Activated CD8-positive, alpha-beta memory T cell treated with anti-CD3 and anti-CD28 coated beads for 36 hours (primary cell): ENCODE measurements at regions not wholly inside any gene's neighbourhood (a gene's known extent, or its start where the extent isn't known, plus 50 kb on each side); places are given as distances from the start of the nearest gene placed in this dataset.

ENCODE experiments used
- CTCF ChIA-PET: fragments of 350-600 bp; sonication (Branson Sonifier 250); formaldehyde crosslinking; loops from one replicate; lab custom pipeline; 2021; ENCODE audit warnings: antibody characterized with exemption; lab: Charles Lee
- POLR2A ChIA-PET: fragments of 350-600 bp; sonication (Branson Sonifier 250); formaldehyde crosslinking; loops from one replicate; lab custom pipeline; 2021; ENCODE audit warnings: antibody characterized with exemption; lab: Charles Lee

GRCh38 chr14:42469637-42470426 lies 863.2 kb downstream of the LRFN5 start:
- POLR2A ChIA-PET, result no interaction called here
- CTCF ChIA-PET, result no interaction called here

- CTCF ChIA-PET, result no interaction called here
- POLR2A ChIA-PET, result interaction anchor here (0.6 kb wide), 1 partner anchor 16 kb away, joined by 4 read pairs; no protein-coding TSS in a partner anchor
Observed at GRCh38 chr14:42460673-42461072, 854.0 kb downstream of the LRFN5 start.

- ChIA-PET CTCF (no interaction called here), POLR2A (no interaction called here)
Observed at GRCh38 chr14:42459171-42459685, 852.6 kb downstream of the LRFN5 start.

- ChIA-PET POLR2A (no interaction called here), CTCF (no interaction called here)
Observed at GRCh38 chr14:42441615-42442014, 834.9 kb downstream of the LRFN5 start.

- ChIA-PET CTCF (no interaction called here), POLR2A (no interaction called here)
Observed at GRCh38 chr14:42437809-42438208, 831.1 kb downstream of the LRFN5 start.

- ChIA-PET CTCF (no interaction called here), POLR2A (no interaction called here)
Observed at GRCh38 chr14:42429401-42429800, 822.7 kb downstream of the LRFN5 start.

GRCh38 chr14:42428996-42429395 lies 822.3 kb downstream of the LRFN5 start:
- ChIA-PET CTCF (no interaction called here), POLR2A (no interaction called here)

- CTCF ChIA-PET, result no interaction called here
Observed at GRCh38 chr14:42424501-42424900, 817.8 kb downstream of the LRFN5 start.

GRCh38 chr14:42421377-42422078 lies 814.9 kb downstream of the LRFN5 start:
- POLR2A ChIA-PET, result no interaction called here
- CTCF ChIA-PET, result no interaction called here

More at GRCh38 chr14:42424501-42424900, 817.8 kb downstream of the LRFN5 start:
- POLR2A ChIA-PET, result no interaction called here

- CTCF ChIA-PET, result no interaction called here
- POLR2A ChIA-PET, result no interaction called here
Observed at GRCh38 chr14:42420071-42420470, 813.4 kb downstream of the LRFN5 start.

- POLR2A ChIA-PET, result no interaction called here
Observed at GRCh38 chr14:42407153-42407552, 800.5 kb downstream of the LRFN5 start.

GRCh38 chr14:42391146-42391834 lies 784.6 kb downstream of the LRFN5 start:
- ChIA-PET POLR2A (no interaction called here), CTCF (no interaction called here)

More at GRCh38 chr14:42407153-42407552, 800.5 kb downstream of the LRFN5 start:
- CTCF ChIA-PET, result no interaction called here

GRCh38 chr14:42378880-42379279 lies 772.2 kb downstream of the LRFN5 start:
- ChIA-PET POLR2A (no interaction called here), CTCF (no interaction called here)

GRCh38 chr14:42378274-42378673 lies 771.6 kb downstream of the LRFN5 start:
- ChIA-PET POLR2A (no interaction called here), CTCF (no interaction called here)

GRCh38 chr14:42374332-42374731 lies 767.7 kb downstream of the LRFN5 start:
- ChIA-PET POLR2A (no interaction called here), CTCF (no interaction called here)

GRCh38 chr14:42370056-42370455 lies 763.4 kb downstream of the LRFN5 start:
- ChIA-PET POLR2A (no interaction called here), CTCF (no interaction called here)

- ChIA-PET POLR2A (no interaction called here), CTCF (no interaction called here)
Observed at GRCh38 chr14:42368234-42368633, 761.6 kb downstream of the LRFN5 start.

- ChIA-PET POLR2A (no interaction called here), CTCF (no interaction called here)
Observed at GRCh38 chr14:42353315-42353714, 746.6 kb downstream of the LRFN5 start.

- POLR2A ChIA-PET, result no interaction called here
- CTCF ChIA-PET, result no interaction called here
Observed at GRCh38 chr14:42335918-42336317, 729.2 kb downstream of the LRFN5 start.

- ChIA-PET CTCF (no interaction called here), POLR2A (no interaction called here)
Observed at GRCh38 chr14:42334931-42335330, 728.3 kb downstream of the LRFN5 start.
